GM19324 (cell line): ENCODE measurements at regions not wholly inside any gene's neighbourhood (a gene's known extent, or its start where the extent isn't known, plus 50 kb on each side); places are given as distances from the start of the nearest gene placed in this dataset.

Source experiments
- ATAC-seq: cut with Tn5 transposase; IDR thresholded peaks from one replicate; pipeline ENCODE4 v1.9.1; 2021; ENCODE audit warnings: mild to moderate bottlenecking, moderate library complexity; ENCODE audit not compliant: unreplicated experiment, low FRiP score

DNA sequence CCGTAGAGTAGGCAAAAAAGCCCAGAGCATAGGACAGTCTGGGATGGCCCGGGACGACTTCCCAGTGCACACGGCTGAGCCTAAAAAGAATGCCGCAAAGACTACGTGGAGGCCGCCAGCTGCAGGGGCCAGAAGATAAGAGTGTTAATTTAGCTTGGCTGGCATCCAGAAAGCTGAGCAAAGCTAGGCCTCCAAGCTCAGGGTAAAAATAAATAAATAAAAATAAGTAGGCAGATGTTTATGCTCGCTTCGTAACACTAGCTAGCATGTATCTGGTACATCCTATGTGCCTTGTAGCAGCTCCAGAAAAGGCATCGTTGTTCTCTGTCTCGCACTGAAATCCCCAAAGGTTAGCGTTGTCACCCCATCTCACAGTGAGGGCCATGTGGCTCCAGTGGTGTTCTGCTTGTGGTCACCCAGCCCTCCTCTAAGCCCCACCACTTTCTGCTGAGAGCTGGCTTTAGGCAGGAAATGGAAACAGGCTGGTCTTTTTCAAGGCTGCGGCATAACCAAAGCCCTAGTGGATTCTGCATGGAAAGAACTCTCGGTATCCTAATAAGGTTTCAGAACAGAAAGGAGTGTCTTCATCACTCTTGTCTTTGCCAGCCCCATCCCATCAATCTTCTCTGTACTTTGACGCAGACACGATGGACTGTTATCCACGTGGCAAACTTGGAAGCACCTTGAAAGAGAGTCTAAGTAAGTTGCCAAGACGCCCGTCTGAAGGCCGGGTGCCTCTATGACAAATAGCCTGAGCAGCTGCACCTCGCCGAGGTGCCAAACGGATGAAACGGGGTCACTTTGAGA is 58.1 kb upstream of the MEF2A start:
- ATAC-seq, result no peak

DNA sequence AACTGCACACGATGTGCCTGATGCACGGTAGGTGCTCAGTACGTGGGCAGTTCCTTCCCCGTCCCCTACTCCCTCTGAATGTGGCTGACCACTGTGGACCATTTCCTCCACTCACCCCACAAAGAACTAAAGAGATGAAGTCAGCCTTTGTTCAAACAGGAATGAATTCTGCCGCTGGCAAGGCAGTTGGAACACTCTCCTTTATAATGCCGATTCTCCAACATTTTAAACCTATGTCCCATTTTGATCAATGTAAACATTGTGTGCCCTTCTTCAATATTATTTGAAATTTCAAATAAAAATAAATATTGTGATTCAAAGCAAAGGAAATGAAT is 57.5 kb upstream of the MEF2A start:
- no peak for ATAC-seq

DNA sequence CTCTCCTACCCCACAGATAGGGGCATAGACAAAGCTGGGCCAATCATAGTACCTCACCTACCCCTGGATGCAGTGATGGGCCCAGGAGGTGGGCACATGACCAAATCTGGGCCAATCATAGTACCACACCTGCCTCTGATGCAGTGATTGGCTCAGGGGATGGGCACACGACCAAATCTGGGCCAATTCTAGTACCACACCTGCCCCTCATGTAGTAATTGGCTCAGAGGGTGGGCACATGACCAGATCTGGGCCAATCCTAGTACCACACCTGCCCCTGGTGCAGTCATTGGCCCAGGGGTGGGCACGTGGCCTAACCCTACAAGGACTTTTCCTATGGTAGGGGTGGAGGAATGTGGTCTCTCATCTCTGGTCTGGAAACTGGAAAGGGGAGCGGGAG is 56.9 kb upstream of the MEF2A start:
- no peak for ATAC-seq

DNA sequence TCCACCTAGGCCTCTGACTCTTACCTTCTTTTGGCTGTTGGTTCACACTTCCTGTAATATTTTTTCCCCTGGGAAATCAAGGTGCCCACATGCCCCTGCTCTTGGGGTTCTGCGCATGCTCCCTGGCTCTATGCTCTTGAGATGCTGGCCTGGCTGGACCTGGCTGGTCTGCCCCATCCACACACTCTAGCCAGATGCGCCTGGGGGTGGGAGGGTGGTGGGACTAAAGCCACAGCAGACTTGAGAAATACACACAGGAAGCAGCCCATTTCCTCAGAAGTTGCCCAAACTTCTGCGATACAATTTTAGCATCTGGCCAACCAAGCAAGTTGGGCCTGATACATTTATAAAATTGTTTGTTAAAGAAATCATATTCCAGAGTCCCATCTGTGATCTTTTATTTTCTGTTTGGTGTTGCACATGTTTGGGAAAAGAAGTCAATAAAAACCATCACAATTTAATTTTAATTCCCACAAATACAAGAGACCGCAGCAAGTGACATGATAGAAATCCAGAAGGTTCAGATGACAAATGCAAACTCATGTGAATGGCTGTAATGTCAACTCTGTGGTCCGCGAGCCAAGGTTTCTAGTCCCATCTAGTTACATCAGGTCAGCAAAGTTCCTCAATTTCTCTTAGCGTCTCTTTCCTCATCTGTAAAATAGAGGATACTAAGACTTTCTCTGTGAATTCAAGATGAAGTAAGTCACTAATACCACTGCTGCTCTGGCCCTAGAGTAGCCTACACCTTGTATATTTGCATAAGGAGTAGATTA is 55.9 kb upstream of the MEF2A start:
- no peak for ATAC-seq

DNA sequence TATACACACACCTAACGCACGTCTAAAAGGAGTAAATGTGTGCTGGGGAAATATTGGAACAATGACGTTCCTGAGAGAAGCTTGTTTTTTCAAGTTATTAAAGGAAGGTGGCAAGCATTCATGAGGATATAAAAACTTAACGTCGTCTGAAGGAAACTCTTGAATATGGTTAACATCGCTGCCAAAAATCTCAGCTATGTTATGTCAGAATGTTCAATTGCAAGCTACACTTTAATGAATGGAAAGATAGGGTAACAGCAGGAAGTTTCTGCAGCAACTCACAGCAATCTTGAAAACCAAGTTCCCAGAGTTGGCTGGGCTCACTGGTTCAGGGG is 54.3 kb upstream of the MEF2A start:
- no peak for ATAC-seq

DNA sequence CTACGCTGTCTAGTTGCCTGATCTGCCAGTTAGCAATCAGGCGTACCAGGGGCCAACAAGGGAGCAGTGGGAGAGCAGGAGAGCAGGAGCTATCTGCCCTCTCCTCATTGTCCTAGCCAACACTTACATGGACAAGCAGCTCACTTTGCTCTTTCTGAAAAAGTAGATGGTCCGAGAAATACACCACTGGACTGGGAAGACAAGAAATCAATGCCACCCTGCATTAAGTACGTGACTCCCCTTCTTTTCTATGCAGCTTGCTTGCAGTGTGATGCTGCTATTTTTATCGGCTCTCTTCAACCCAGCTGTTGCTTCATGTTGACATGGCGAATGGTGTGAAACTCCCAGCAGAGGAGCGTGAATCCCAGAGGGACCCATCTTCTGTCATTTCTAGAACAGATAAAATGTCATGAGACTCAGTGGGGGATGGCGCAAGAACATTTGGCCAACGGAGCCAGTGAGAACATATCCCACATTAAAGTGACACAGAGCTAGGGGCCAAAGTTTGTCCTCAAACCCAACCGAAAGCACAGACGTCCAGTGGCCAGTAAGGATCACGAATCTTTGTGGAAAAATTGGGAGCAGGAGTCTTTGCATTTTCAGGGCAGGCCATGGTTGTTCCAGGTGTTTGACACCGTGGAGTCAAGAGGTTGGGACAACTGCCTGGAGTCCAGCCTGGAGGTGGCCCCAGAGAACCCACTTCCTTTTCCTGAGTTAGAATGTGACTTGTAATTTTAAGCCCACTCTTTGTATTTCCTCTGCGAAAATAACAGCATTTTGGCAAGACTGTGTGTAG is 53.7 kb upstream of the MEF2A start:
- ATAC-seq, result peak; percentile 84

DNA sequence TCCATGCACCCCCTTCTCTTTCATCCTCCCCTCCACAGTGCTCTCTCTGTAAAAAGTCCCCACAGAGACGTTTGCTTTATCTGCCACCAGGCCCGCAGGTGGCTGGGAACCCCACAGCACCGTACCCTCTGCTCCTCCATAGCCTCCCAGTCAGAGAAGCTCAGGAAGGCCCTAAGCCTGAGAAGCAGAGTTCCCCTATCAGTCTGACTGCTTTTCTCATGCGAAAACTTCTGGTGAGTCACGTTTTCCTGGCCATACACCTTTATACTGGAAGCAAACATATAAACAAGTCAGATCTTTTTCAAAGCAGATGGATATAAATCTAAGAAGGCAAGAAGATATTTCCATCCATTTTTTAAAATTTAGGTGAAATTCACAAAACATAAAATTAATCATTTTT is 51.5 kb upstream of the MEF2A start:
- ATAC-seq, result no peak
